ENCODE measurements at regions not wholly inside any gene's neighbourhood (a gene's known extent, or its start where the extent isn't known, plus 50 kb on each side); places are given as distances from the start of the nearest gene placed in this dataset.

- Histone ChIP-seq H3K4me2 (ENCODE audit: insufficient read depth, insufficient read length, low read length) (no peak overlapping the region), H4K20me1 (ENCODE audit: control insufficient read depth, insufficient read depth, insufficient read length) (no peaks in the 10 kb centered on the region), H3K4me1 (ENCODE audit: insufficient read depth, low read length) (no peaks in the 10 kb centered on the region), H3K27me3 (ENCODE audit: insufficient read depth, low read length) (no peaks in the 10 kb centered on the region), H3K79me1 (ENCODE audit: insufficient read depth, low read depth, low read length, poor library complexity, severe bottlenecking) (no peaks in the 10 kb centered on the region), H3K9me3 (ENCODE audit: control insufficient read depth, low read depth, low read length) (no peaks in the 10 kb centered on the region), H3K4ac (ENCODE audit: low read depth, low read length) (no peak overlapping the region), H2BK120ac (ENCODE audit: low read depth, low read length, poor library complexity, severe bottlenecking) (no peak overlapping the region), H3K79me2 (ENCODE audit: insufficient read depth, low read length) (no peaks in the 10 kb centered on the region), H2BK15ac (ENCODE audit: low read depth, low read length) (no peak overlapping the region), H3K27ac (ENCODE audit: insufficient read length, low read depth, low read length) (no peak overlapping the region), H3K23me2 (ENCODE audit: insufficient read length, low read depth, low read length, poor library complexity, severe bottlenecking) (no peaks in the 10 kb centered on the region), H4K91ac (ENCODE audit: insufficient read length, low read depth, low read length) (no peak overlapping the region), H2BK5ac (ENCODE audit: insufficient read length, low read length) (no peak overlapping the region), H3T11ph (ENCODE audit: low read length) (no peak overlapping the region), H3K9ac (ENCODE audit: extremely low read depth, insufficient read length, low read length) (no peak overlapping the region), H3K56ac (ENCODE audit: insufficient read length, low read depth, low read length) (no peak overlapping the region), H2AK5ac (ENCODE audit: insufficient read length, low read length) (no peak overlapping the region), H2BK20ac (ENCODE audit: low read depth, low read length, poor library complexity, severe bottlenecking) (no peak overlapping the region), H2AFZ (ENCODE audit: low read length) (no peak overlapping the region), H4K8ac (replicated peaks; ENCODE audit: insufficient read length, low read depth, low read length) (no peak overlapping the region), H3K23ac (ENCODE audit: insufficient read length, low read depth, low read length) (no peak overlapping the region), H2BK12ac (ENCODE audit: insufficient read length, low read depth, low read length) (no peak overlapping the region), H3K18ac (ENCODE audit: insufficient read length, low read depth, low read length) (no peak overlapping the region), H4K5ac (ENCODE audit: insufficient read length, low read depth, low read length) (no peak overlapping the region), H3K14ac (ENCODE audit: insufficient read depth, low read length) (no peak overlapping the region)
- Mint-ChIP-seq H3K27ac (no peak overlapping the region), H3K4me1 (no peaks in the 10 kb centered on the region), H3K4me3 (no peak overlapping the region), H3K36me3 (ENCODE audit: insufficient read depth in 1 of 3, low read depth in 3 of 3) (peaks cover 4 to 17% (median 7%) of the 10 kb centered on the region in 3 experiments; a peak in 5 of 7 replicates), H3K9me3 (peaks cover 26 to 30% of the 10 kb centered on the region in 2 experiments), H3K27me3 (ENCODE audit: low read depth) (peaks cover 5% of the 10 kb centered on the region)
- no peak for TF ChIP-seq CTCF (conservative IDR thresholded peaks at IDR 0.05)
- DNase-seq, result no peak
- no CpG with 5 or more reads among the region's 9 CpGs for WGBS (ENCODE audit: extremely low coverage, insufficient read length, low lambda C conversion rate)
Measured at GRCh38 chr3:13745636-13746035, 134.2 kb downstream of the WNT7A start.

All from H9 (cell line).